Head of caudate nucleus (tissue), 42 donors: ENCODE measurements at regions not wholly inside any gene's neighbourhood (a gene's known extent, or its start where the extent isn't known, plus 50 kb on each side); places are given as distances from the start of the nearest gene placed in this dataset.

ENCODE experiments used
- DNase-seq, 42 donors: peaks; one replicate each; pipeline versions ENCODE4 v3.0.0 to v3.0.0-alpha.2; 2020 to 2021; ENCODE audit warnings: mixed read lengths in 7 of 42
- intact Hi-C: fragments of 100-400 bp; cut with DNase I; formaldehyde crosslinking; loops from one replicate; pipeline ENCODE4 v1.15.0; 2022

DNA sequence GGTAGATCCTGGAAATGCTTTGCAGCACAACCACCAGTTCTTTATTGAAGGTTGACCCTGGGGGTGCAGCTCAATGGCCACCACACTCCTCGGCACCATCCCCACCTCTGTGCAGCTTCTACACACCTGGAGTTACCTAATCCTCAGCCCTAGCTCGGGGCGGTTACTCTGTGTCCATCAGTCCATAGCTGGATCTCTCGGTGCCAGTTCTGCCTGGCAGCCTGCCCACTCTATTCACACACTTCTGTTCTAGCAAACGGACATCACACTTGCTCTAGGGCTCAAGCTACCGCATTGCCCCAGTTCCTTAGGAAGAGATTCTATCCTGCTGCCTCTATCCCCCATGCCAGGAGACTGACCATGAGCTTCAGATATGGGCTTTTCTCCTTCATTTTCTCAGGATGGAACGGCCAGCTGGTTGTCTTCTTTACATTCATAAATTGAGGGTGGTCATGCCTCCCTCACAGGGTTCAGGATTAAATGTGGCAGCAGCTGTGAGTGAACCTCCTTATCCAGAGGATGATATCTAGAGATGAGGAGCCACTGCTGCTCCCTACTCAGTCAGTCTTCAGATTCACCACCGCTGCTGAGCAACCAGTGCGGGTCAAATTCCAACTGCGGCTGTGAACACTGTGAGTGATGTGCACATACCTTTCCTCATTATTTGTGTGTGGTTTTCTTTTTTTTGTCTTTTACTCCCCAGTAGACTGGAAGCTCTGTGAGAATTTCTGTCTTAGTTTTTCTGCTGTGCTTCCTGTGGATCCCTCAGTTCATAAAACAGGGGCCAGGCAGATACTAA lies 66.9 kb upstream of the TRIB2 start:
- intact Hi-C loops: no loop called here
- DNase-seq: peak in 10 of 42 donors; percentile 6 to 57 (median 14)

- intact Hi-C loops: no loop called here
- DNase-seq: no peak
These were observed 65.1 kb upstream of the TRIB2 start for GRCh38 chr2:12651641-12652040.

DNA sequence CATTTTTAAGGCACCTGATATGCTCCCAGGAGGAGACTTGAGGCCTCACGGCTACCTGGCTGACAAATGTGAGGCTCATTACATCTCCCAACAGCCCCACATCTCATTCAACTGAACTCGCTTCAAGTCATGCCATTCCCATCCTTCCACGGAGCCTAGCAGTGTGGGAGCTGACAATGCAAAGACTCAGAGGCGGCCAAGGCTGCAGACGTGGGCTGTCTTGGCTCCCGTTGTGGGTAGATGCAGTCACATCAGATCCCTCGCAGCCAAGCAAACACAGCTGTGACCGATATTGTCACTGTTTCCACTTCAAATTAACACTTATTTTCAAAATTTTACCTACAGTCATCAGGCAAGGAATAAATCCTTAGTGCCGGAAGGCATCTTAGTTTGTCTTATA lies 64.0 kb upstream of the TRIB2 start:
- DNase-seq: no peak
- intact Hi-C loops: no loop called here

GRCh38 chr2:12657560-12657959 lies 59.2 kb upstream of the TRIB2 start:
- intact Hi-C loops: no loop called here
- no peak for DNase-seq

DNA sequence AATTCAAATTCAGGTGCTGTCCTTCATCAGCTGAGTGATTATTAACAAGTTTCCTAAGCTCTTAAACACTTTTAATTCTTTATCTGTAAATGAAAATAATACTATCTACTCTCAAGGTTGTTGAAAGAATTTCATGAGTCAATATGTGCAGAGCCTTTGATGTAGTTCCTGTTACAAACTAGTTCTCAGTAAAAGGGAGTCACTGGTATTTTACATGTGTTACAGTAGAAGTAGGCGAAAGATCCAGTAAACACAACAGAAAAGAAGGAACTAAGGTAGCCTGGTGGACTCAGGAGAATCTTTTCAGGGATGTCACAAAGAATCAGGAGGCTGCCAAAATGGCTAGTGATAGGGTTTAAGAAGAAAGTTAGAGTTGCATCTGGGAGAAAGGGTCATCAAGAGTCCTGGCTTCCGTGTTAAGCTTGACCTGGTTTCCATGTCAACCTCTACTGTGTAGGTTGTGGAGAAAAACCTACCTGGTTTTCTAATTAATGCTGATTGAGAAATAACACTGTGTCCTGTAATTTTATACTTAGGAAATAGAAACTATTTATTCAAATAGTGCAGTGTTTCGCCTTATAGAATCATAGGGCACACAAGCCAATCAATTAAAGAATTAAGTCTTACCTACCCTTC lies 58.3 kb upstream of the TRIB2 start:
- intact Hi-C loops: no loop called here
- no peak for DNase-seq

- no peak for DNase-seq
- intact Hi-C loops: no loop called here
These were observed 55.2 kb upstream of the TRIB2 start for GRCh38 chr2:12661489-12661888.

- intact Hi-C loops: no loop called here
- no peak for DNase-seq
These were observed 53.3 kb upstream of the TRIB2 start for GRCh38 chr2:12663306-12664037.

DNA sequence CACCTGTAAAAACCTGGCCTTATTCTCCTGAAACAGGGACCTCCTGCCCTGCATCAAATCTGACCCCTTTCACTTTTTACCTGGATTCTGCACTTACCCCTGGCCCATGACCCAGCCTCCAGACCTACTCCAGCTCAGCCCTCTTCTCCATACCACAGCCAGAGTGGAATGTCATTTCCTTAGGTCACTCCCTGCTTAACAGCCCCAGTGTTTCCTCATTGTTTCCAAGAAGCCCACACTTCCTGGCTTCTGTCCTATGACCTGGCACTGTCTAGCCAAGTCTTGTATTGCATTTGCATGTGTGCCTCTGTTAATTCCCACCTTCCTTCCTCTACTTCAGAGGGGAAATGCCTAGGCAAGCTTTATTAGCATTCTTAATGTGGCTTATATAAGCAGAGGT lies 51.4 kb upstream of the TRIB2 start:
- intact Hi-C loops: no loop called here
- DNase-seq: no peak

DNA sequence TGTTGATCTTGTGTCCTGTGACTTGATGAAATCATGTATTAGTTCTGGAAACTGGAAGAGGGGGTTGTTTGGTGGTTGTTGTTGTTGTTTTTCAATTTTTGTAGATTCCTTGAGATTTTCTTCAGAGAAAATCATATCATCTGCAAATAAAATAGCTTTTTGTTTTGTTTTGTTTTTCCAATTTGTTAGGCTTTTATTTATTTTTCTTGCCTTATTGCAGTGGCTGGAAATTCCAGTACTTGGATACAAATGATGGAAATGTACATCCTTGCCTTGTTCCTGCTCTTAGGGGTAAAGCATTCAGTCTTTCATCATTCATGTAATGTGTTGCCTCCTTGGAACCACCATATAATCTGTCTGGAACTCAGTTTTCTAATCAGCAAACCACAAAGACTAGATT lies 50.3 kb upstream of the TRIB2 start:
- intact Hi-C loops: no loop called here
- no peak for DNase-seq
